Thymus (tissue), 11 donors: ENCODE measurements at regions not wholly inside any gene's neighbourhood (a gene's known extent, or its start where the extent isn't known, plus 50 kb on each side); places are given as distances from the start of the nearest gene placed in this dataset.

Experiments used
- DNase-seq, 9 donors: peaks; one replicate each; pipeline ENCODE4 v3.0.0-alpha.2; 2013; ENCODE audit warnings: low spot score in 9 of 9, low read depth in 6 of 9, missing footprints in 1 of 9
- H3K27ac ChIP-seq, 2 donors: one replicate each; pipeline ENCODE4 v1.5.1; 2013; ENCODE audit warnings: control low read depth in 1 of 2, low read depth in 1 of 2, low read length in 1 of 2, mild to moderate bottlenecking in 1 of 2, moderate library complexity in 1 of 2
- H3K27me3 ChIP-seq, 2 donors: one replicate each; pipeline ENCODE4 v1.5.1; 2013; ENCODE audit warnings: low read length in 1 of 2; ENCODE audit not compliant: control insufficient read depth in 2 of 2, insufficient read depth in 1 of 2
- H3K36me3 ChIP-seq, 2 donors: one replicate each; pipeline ENCODE4 v1.5.1; 2013; ENCODE audit warnings: low read length in 1 of 2, mild to moderate bottlenecking in 1 of 2, moderate library complexity in 1 of 2; ENCODE audit not compliant: control insufficient read depth in 2 of 2, insufficient read depth in 2 of 2
- H3K4me1 ChIP-seq, 2 donors: one replicate each; pipeline ENCODE4 v1.5.1; 2013; ENCODE audit warnings: low read length in 2 of 2; ENCODE audit not compliant: control insufficient read depth in 2 of 2, insufficient read depth in 2 of 2
- H3K4me3 ChIP-seq, 2 donors: one replicate each; pipeline ENCODE4 v1.5.1; 2013; ENCODE audit warnings: low read length in 2 of 2, control low read depth in 1 of 2, mild to moderate bottlenecking in 1 of 2
- H3K9me3 ChIP-seq, 2 donors: one replicate each; pipeline ENCODE4 v1.5.1; 2013; ENCODE audit warnings: low read length in 1 of 2, mild to moderate bottlenecking in 1 of 2; ENCODE audit not compliant: control insufficient read depth in 2 of 2, insufficient read depth in 1 of 2
- WGBS: extraction: QIAGEN DNeasy Blood & Tissue Kit; methylation state at CpG from one replicate; pipeline ENCODE4 v1.1.7; 2013; 5-methylcytosine and 5-hydroxymethylcytosine counted together
- donor health status: healthy.

GRCh38 chr19:28971049-28971448, 241.9 kb downstream of the UQCRFS1 start:
- no peaks in the 10 kb centered on the region for H3K27me3 ChIP-seq
- no peak overlapping the region for H3K4me3 ChIP-seq
- H3K9me3 ChIP-seq: no peaks in the 10 kb centered on the region
- 84% methylated on average over 6 of the region's 6 CpGs for WGBS
- no peaks in the 10 kb centered on the region for H3K4me1 ChIP-seq
- DNase-seq: no peak
- no peaks in the 10 kb centered on the region for H3K36me3 ChIP-seq
- H3K27ac ChIP-seq: no peak overlapping the region

- Histone ChIP-seq H3K4me1 (no peaks in the 10 kb centered on the region), H3K27me3 (no peaks in the 10 kb centered on the region), H3K4me3 (no peak overlapping the region), H3K9me3 (no peaks in the 10 kb centered on the region), H3K36me3 (no peaks in the 10 kb centered on the region), H3K27ac (no peak overlapping the region)
- WGBS: 98% methylated on average over 2 of the region's 2 CpGs
- no peak for DNase-seq
Observed at GRCh38 chr19:28968721-28969120, 244.2 kb downstream of the UQCRFS1 start.

- 79% methylated on average over 8 of the region's 8 CpGs for WGBS
- no peak for DNase-seq
- no peak overlapping the region for H3K4me3 ChIP-seq
- H3K27ac ChIP-seq: no peak overlapping the region
- no peaks in the 10 kb centered on the region for H3K36me3 ChIP-seq
- no peaks in the 10 kb centered on the region for H3K9me3 ChIP-seq
- no peaks in the 10 kb centered on the region for H3K27me3 ChIP-seq
- no peaks in the 10 kb centered on the region for H3K4me1 ChIP-seq
Observed at GRCh38 chr19:28966737-28967399, 246.1 kb downstream of the UQCRFS1 start.

- Histone ChIP-seq H3K4me1 (no peaks in the 10 kb centered on the region), H3K4me3 (no peak overlapping the region), H3K27me3 (no peaks in the 10 kb centered on the region), H3K9me3 (no peaks in the 10 kb centered on the region), H3K36me3 (no peaks in the 10 kb centered on the region), H3K27ac (no peak overlapping the region)
- WGBS: 74% methylated on average over 2 of the region's 2 CpGs
- no peak for DNase-seq
Observed at GRCh38 chr19:28964500-28964899, 248.5 kb downstream of the UQCRFS1 start.

GRCh38 chr19:28963486-28964250, 249.3 kb downstream of the UQCRFS1 start:
- Histone ChIP-seq H3K9me3 (no peaks in the 10 kb centered on the region), H3K4me3 (no peak overlapping the region), H3K4me1 (no peaks in the 10 kb centered on the region), H3K36me3 (no peaks in the 10 kb centered on the region), H3K27me3 (no peaks in the 10 kb centered on the region), H3K27ac (no peak overlapping the region)
- DNase-seq: no peak
- 88% methylated on average over 7 of the region's 7 CpGs for WGBS

- H3K27me3 ChIP-seq: no peaks in the 10 kb centered on the region
- no peaks in the 10 kb centered on the region for H3K4me1 ChIP-seq
- H3K9me3 ChIP-seq: no peaks in the 10 kb centered on the region
- 95% methylated on average over 1 of the region's 1 CpG for WGBS
- H3K27ac ChIP-seq: no peak overlapping the region
- no peaks in the 10 kb centered on the region for H3K36me3 ChIP-seq
- no peak for DNase-seq
- H3K4me3 ChIP-seq: no peak overlapping the region
Observed at GRCh38 chr19:28961772-28962500, 251.0 kb downstream of the UQCRFS1 start.

GRCh38 chr19:28960986-28961705, 251.8 kb downstream of the UQCRFS1 start:
- DNase-seq: no peak
- 91% methylated on average over 4 of the region's 4 CpGs for WGBS
- H3K27ac ChIP-seq: no peak overlapping the region
- H3K9me3 ChIP-seq: no peaks in the 10 kb centered on the region
- H3K27me3 ChIP-seq: no peaks in the 10 kb centered on the region
- H3K36me3 ChIP-seq: no peaks in the 10 kb centered on the region
- no peak overlapping the region for H3K4me3 ChIP-seq
- no peaks in the 10 kb centered on the region for H3K4me1 ChIP-seq

GRCh38 chr19:28960586-28960985, 252.4 kb downstream of the UQCRFS1 start:
- H3K9me3 ChIP-seq: no peaks in the 10 kb centered on the region
- H3K4me1 ChIP-seq: no peaks in the 10 kb centered on the region
- no peaks in the 10 kb centered on the region for H3K36me3 ChIP-seq
- H3K4me3 ChIP-seq: no peak overlapping the region
- no peak for DNase-seq
- H3K27ac ChIP-seq: no peak overlapping the region
- 92% methylated on average over 1 of the region's 1 CpG for WGBS
- no peaks in the 10 kb centered on the region for H3K27me3 ChIP-seq

GRCh38 chr19:28956961-28957360, 256.0 kb downstream of the UQCRFS1 start:
- H3K9me3 ChIP-seq: no peaks in the 10 kb centered on the region
- no peak for DNase-seq
- H3K4me1 ChIP-seq: no peaks in the 10 kb centered on the region
- H3K4me3 ChIP-seq: no peak overlapping the region
- H3K27ac ChIP-seq: no peak overlapping the region
- H3K27me3 ChIP-seq: no peaks in the 10 kb centered on the region
- no peaks in the 10 kb centered on the region for H3K36me3 ChIP-seq
- 91% methylated on average over 2 of the region's 2 CpGs for WGBS
